Glomerular visceral epithelial cell (primary cell): ENCODE measurements at regions not wholly inside any gene's neighbourhood (a gene's known extent, or its start where the extent isn't known, plus 50 kb on each side); places are given as distances from the start of the nearest gene placed in this dataset.

Source experiments
- DNase-seq: peaks from one replicate; pipeline ENCODE4 v3.0.0-alpha.2; 2016; ENCODE audit errors: extremely low spot score

DNA sequence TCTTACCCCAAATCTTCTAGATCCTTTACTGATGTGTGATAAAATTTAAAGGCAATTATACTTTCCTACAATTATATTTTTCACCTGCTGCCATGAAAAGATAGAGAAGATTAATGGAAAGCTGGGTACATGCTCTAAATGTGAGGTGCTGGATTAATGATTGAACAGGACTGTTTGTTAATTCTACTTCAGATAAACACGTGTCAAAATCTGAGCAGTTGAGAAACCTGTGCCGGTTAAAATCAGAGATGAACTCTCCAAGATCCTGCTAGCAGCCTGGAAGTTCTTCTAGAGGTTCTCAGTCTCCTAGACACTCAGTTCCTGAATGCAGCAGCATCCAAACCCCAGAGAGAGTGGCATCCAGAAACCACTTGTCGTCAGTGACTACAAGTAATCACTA lies 69.2 kb downstream of the INHBA start:
- no peak for DNase-seq

DNA sequence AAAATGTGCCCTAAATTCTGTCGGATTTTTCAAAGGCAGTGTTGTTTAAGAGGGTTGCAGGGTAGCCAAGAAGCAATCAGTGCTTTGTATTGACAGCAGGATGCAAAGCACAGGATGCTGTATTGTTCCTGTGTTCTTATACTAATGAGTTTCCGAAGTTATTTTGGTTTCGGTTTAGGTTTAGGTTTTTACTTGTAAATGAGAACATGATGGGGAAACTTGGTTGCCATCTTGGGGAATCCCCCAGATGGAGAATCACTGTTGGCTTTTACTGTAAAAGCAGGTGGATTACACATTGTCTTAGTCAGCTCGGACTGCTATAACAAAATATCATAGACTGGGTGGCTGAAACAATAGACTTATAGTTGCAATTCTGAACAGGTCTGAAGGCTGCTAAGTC lies 72.1 kb downstream of the INHBA start:
- no peak for DNase-seq

DNA sequence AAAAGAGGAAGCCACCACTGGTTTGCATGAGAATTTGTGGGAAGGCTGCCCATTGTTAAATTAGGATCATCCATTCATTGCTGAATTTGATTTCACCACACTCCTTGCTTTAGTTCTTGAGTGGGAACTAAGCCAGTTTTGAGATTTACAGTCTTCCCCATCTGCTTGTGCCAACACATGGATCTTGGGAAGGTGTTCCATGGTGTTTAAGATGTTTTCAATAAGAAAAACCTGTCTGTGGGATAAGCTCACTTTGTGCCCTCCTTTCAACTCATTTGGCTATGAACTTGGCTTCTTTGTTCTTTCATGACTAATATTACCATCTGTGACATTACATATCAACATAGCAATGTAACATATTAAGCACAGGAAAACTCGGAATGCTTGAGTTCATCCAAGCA lies 73.2 kb downstream of the INHBA start:
- DNase-seq, result peak; percentile 4

DNA sequence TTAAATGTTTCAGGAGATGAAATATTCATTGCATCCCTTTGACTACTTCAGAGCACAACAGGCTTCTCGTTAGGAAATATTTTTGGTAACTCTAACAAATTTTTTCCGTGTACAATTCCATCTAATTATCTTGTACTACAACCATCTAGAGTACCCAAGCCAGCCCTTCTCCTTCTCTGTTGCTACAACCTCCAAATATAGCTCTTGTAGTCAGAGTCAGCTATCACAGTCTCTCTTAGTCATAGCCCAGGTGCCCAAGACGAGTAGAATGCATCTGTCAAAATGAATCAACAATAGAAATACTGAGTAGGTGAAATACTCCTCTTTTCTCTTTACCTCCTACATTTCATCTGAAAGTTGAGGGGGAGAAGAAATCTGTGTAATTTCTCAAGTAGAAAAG lies 74.0 kb downstream of the INHBA start:
- DNase-seq, result peak; percentile 9

DNA sequence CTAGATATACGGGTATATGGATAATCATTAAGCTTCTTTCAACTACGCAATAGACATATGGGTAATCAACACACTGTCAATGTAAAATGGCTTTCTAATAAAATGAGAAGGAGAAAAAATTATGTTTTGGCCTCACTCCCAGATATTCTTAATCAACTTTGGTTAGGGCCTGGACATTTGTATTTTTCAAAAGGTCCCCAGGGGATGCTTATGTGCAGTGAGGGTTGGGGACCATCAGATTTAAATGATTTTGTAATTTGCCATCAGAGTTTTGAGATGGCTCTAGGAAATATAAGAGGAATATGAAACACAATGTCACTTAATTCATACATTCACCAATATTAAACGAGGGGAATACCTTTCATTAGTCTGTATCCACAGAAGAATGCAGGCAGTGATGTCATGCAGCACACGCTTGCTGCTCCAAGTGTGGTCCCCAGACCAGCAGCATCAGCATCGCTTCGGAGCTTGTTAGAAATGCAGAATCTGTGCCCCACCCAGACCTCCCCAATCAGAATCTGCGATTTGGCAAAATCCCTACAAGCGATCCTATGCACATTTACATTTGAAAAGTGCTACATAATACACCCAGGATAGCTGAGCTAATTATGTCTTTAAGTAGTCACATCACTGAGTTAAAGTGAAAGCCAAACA lies 75.1 kb downstream of the INHBA start:
- no peak for DNase-seq

DNA sequence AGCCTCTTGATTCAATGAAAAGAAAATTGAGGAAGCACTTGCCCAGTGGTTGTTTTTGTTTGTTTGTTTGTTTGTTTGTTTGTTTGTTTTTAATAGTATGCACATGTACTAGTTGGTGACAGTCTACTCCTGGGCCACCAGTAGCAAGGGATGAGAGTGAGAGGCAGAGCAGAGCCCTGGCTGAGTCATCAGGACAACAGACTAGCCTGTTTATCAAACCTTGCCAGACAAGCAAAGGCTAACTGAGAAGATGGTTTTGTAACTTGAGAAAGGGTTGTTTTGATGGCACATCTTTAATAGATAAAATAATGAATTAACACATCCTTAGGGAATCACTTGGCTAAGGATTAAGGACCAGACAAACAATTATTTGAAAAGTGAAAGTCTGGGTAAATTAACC lies 78.1 kb downstream of the INHBA start:
- DNase-seq, result no peak

DNA sequence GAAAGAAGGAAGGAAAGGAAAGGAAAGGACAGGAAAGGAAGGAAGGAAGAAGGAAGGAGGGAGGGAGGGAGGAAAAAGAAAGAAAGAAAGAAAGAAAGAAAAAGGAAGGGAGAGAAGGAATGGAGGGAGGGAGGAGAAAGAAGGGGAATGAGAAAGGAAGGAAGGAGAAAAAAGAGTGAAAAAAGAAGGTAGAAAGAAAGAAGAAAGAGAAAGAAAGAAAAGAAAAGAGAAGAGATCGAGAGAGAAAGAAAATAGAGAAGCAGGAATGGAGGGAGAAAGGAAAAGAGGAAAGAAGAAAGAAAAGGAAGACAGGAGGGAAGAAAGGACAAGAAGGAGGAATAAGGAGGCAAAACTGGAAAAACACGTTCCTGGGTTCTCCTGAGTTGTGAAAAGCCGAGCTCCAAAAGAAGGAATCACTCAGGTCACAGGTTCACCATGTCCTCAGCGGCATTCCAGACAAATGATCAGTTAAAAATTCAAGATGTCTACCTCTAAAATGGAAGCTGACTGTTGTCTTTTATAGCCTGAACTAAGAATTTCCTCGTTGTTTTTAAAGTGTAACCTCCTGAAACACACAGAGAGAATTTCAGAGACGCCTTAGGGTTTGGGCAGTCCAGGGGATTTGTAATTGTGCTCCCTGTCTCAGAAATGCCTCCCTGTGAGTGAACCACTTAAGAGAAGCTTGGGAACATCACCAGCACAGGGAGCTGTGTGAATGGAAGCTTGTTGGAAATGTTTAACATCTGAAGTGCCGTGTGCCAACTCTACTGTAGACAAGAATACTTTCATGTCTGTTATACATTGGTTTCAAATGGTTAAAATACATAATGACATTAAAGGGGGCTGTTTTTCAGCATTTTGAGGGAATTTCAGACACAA lies 80.7 kb downstream of the INHBA start:
- no peak for DNase-seq

DNA sequence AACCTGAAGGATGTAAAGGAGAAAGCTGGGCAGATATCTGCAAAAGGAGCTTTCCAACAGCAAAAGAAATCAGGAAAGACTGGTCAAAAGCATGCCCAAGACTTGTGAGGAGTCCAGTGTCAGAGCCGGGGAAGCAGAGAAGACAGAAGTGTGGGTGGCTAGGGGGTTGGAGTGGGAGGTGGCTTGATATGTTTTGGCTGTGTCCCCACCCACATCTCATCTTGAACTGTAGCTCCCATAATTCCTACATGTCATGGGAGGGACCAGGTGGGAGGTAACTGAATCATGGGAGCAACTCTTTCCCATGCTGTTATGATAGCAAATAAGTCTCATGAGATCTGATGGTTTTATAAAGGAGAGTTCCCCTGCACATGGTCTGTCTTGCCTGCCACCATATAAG lies 84.9 kb downstream of the INHBA start:
- no peak for DNase-seq

DNA sequence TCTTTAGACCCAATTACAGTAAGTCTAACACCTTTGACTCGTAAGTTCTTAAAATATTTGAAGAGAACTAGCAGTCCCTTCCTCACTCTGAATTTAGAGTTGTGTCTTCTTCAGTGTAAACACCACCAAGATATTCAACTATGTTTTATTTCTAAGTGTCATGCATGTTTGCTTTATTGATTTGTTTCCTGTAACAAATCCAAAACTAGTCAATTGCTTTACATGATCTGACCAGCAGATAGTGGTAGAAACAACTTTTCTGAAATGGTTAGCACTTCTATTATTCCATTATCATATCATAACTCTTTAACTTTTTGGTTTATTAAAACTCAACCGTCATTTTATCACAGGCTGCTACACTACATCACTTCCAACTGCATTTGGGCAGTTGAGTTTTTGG lies 90.1 kb downstream of the INHBA start:
- DNase-seq, result no peak

DNA sequence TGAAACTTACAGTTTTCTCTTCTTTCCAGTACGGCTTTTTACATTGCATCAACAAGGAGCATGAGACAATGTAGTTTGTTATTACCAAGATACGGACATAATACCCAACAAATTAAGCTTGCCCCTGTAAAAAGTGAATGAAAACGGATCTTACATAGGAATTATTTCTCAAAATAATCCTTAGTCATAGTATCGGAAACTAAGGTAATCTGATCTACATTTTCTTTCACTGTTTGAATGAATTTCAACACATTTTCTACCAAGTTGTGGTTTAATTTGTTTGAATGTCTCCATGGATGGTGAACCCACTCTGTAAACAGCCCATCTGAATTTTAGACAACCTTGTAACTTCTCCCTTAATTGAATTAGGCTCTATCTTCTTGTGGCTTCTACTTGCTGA lies 90.5 kb downstream of the INHBA start:
- DNase-seq, result no peak

DNA sequence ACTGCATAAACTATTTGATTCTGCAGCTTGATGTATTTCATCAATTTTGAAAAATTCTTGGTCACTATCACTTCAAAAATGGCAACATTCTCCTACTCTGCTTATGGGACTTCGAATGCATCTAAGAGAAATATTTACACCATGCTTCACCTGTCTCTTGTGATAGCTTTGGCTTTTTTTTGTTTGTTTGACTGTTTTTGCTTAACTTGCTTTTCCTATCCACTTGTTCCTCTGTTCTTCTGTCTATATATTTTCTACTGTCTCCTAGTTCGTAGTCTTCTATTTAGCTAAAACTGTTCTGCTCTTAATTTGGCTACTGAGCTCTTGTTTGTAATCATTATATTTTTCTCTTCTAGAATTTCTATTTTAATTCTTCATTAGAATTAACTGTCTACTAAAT lies 94.4 kb downstream of the INHBA start:
- no peak for DNase-seq

DNA sequence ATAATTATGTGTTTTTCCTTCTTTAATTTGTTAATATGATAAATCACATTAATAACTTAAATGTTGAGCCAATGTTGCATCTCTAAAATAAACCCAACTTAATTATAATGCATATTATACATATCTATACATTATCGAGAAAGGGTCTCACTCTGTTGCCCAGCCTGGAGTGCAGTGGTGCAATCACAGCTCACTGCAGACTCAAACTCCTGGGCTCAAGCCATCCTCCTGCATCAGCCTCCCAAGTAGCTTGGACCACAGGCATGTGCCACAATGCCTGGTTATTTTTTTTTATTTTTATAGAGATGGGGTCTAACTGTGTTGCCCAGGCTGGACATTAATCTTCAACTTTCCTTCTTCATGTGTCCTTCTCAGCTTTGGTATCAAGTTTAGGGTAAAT lies 98.9 kb downstream of the INHBA start:
- DNase-seq, result no peak

DNA sequence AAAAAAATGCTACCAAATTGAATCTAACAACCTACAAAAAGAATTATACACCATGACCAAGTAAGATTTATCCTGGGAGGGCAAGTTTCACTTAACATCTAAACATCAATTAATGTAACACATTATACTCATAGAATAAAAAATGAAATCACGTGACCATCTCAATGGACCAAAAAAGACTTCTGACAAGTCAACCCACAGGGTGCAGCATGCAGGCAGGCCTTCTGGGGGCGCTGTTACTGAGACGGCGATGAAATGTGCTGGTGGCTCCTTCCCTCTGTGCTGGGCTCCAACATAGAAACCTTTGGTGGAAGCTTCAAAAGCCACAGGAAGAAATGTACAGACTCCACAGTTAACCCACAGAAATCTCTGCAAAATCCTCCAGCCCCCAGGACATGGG lies 103.1 kb downstream of the INHBA start:
- no peak for DNase-seq

DNA sequence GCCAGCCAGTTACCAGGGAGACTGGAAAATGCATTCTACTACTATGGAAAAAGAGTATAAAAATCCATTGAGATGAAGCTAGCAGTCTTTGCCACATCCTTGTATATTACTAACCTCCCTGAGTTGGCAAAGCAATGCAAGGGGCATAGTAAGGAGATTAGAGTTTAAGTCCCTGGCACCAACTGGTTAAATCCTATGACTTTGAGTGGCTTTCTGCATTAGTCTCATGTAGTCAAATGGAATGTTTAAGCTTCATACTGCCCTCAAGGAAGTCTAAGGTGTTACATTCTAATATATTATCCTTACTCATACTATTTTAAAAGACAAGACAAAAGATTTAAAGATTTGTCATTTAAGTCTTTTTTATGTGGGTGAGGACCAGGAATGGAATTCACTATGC lies 110.1 kb downstream of the INHBA start:
- DNase-seq, result no peak

DNA sequence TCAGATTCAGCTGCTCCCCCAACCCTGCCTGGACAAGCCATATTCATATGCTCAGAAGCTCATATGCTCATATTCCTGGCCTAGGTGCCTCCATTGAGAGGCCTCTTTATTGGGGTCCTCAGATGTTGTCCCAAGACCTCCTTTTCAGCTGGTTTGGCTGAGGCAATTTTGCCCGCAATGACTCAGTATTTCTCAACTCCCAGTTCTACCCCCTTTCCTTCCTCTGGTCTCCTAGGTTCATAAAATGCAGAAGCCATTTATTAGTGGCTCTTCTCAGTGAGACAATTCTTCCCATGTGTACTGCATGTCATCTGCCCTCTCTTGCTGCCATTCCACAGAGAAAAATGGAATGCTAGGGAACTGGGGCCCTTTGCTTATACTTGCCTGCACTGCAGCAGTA lies 110.7 kb downstream of the INHBA start:
- DNase-seq, result no peak

DNA sequence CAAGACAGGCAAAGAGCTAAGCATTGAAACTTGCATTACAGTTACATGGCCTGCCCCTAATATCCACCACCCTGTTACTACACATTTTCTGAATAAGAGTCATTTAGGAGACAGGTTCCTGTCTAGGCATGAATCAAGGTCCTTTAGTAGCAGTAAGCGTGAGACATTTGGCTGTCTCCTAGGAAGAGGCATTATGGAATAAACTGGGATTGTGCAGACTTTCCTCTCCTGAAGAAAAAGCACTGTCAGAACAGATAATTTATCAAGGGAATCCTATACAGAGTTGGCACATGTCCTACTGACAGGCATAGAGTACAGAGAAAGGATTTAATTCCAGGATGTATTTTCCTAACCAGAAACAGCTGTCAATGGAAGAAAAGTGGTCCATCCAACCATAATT lies 111.9 kb downstream of the INHBA start:
- DNase-seq, result no peak

DNA sequence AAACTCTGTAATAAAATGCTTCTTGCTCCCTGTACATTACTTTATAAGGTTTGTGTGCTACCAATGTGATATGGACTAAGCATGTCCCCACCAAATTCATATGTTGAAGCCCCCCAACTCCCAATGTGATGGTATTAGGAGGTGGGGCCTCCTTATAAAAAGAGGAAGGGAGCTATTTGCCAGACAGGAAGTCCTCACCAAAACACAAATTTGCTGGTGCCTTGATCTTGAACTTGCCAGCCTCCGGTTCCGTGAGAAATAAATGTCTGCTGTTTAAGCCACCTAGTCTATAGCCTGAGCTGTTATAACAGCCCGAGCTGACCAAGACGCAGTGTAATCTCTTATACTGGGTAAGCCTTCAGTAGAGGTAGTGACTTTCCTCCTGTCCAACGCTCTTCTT lies 114.5 kb downstream of the INHBA start:
- DNase-seq, result no peak

DNA sequence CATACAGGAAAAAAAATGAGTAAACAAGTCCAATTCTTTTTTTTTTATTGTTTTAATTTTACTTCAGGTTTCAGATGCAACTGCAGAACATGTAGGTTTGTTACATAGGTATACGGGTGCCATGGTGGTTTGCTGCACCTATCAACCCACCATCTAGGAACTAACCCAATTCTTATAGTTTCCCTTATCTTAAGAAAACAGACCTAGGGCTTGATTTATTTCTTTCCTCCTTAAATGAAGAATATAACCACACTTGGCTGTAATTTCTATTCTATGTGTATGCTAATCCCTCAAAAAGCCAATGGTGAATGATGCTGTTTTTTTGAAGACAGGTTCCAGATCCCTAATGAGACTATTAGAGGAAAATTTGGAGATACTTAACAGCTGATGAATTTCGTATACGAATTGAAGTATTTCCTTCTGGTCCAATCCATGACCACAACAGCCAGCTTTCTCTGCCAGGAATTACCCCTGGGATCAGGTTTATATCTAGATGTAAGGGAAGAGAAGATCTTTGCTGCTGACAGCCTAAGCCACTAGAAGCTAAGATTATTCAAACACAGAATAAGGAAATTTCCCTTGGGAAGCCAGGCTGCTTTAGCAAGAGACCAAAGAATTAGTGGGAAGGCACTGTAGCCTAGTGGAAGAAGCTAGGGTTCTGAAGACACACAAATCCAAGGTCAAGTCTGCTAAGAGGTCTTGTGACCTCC lies 115.8 kb downstream of the INHBA start:
- DNase-seq, result no peak

DNA sequence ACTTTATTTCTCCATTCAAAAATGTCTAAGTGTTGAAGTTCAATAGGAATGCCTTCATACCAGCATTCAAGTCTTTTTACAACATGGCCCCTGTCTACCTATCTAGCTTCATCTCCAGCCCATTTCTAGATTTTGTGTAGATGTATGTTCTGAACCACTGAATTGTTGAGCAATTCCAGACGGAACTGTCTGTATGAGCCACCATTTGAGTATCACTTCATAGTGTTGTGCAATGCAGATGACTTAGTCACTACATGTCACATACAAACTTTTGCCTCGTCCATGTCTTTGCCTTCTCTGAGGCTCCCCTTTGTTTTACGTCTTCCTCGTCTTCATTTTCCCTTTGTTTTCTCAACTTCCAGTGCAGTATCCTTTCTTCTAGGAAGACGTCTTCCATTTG lies 118.1 kb downstream of the INHBA start:
- DNase-seq, result no peak

DNA sequence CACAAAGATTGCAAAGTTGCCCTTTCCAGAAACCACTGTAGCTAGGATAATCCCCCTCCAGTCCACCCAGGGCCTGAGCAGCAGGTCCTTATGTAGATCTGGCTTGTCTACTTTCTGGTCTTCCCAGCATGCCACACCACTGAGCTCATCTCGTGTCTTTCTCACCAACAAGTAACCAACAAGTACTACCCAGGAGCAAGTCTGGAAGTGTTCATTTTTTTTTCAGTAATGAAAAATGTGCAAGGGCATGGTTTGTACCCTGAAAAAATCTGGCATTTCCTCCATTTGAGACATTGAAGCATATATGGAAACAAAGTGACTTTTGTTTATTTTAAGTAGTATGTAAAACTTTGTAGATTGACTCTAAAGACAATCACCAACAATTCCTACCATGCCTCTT lies 120.8 kb downstream of the INHBA start:
- DNase-seq, result no peak

DNA sequence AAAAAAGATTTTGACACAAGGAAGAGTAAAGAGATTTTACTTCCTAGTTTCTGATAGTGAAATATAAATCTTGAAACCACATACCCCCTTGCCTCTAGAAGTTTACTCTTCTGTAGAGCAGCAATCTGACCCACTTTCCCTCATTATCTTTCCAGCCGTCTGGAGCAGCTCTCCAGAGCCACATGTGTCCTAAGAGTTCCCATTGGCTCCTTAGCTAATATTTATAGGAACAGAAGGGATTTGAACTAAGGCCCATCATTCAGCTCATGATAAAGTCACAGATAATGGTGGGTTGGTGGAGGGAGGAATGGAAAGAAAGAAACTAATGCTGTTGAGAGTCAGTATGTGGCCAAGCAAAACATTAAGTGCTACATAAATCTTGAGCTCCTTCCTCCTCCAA lies 121.8 kb downstream of the INHBA start:
- DNase-seq, result no peak

DNA sequence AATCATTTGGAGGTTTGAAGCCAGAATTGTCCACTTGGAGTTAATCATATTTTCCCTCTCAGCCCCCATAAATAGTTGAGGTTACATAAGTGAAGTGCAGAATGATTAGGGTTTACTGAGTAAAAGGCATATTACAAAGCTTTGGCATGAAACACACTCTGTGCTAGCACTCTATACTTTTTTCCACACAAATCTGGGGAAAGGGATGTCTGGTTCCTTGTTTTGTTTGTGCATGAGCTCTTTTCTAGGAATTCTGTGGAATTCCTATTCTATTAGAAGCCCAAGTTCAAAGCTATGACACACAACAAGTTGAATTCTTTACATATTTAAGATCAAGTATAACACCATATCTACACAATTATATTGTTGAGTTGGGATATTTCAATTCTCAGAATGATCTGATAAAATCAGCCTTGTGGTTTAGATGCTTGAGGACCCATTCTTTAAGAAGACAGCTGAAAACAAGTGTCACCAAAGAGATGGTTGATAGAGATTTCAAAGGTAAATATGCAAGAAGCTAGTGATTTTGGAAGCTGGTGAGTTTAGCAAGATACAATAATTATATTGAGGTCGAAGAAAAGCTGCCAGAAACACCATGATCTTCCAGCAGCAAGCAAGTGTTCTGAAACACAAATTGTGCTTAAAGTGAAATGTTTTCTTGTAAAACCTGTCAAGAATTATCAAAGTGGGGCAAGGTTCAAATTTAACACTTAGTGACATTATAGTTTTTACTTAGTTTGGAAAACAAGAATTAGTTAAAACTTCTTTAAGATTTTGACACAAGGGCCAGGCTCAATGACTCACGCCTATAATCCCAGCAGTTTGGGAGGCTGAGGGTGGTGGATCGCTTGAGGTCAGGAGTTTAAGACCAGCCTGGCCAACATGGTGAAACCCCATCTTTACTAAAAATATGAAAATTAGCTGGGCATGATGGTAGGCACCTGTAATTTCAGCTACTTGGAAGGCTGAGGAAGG lies 122.6 kb downstream of the INHBA start:
- peak; percentile 83 for DNase-seq
